ENCODE measurements at regions not wholly inside any gene's neighbourhood (a gene's known extent, or its start where the extent isn't known, plus 50 kb on each side); places are given as distances from the start of the nearest gene placed in this dataset.

DNA sequence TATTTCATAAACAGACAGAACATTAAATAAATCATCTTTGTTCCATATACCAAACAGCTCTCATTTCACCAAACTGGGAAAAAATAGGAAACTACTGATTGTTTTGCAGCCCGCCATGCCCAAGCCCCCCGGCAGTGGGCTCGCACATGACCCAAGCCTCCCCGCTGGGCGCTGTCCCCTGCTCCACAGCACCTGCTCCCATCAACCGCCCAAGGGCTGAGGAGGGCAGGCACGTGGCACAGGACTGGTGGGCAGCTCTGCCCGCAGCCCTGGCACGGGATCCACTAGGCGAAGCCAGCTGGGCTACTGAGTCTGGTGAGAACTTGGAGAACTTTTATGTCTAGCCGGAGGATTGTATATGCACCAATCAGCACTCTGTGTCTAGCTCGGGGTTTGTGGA, 554.8 kb upstream of the CCNG1 start:
- H3K36me3 ChIP-seq (ENCODE audit: insufficient read depth): no peaks in the 10 kb centered on the region; the same call in 1 of the 2 replicates
- TF ChIP-seq, protein P1, sequence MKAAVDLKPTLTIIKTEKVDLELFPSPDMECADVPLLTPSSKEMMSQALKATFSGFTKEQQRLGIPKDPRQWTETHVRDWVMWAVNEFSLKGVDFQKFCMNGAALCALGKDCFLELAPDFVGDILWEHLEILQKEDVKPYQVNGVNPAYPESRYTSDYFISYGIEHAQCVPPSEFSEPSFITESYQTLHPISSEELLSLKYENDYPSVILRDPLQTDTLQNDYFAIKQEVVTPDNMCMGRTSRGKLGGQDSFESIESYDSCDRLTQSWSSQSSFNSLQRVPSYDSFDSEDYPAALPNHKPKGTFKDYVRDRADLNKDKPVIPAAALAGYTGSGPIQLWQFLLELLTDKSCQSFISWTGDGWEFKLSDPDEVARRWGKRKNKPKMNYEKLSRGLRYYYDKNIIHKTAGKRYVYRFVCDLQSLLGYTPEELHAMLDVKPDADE (IDR thresholded peaks at IDR 0.05): no peak
- TF ChIP-seq EZH2 (IDR thresholded peaks at IDR 0.05; ENCODE audit: low read depth, unreplicated experiment) (no peak), POLR2AphosphoS5 (IDR thresholded peaks at IDR 0.05; ENCODE audit: low read depth) (no peak), CTCF (conservative IDR thresholded peaks at IDR 0.05; ENCODE audit: low read depth in 2 of 2) (no peak), EZH2phosphoT487 (IDR thresholded peaks at IDR 0.05; ENCODE audit: unreplicated experiment) (no peak), STAT1 (IDR thresholded peaks at IDR 0.05; ENCODE audit: unreplicated experiment) (no peak), ZNF114 (CRISPR knock-in tag; IDR thresholded peaks at IDR 0.05) (no peak), ZNF331 (CRISPR knock-in tag; IDR thresholded peaks at IDR 0.05; ENCODE audit: low read depth) (no peak), JUNB (IDR thresholded peaks at IDR 0.05; ENCODE audit: unreplicated experiment) (no peak), NANOG (IDR thresholded peaks at IDR 0.05; ENCODE audit: borderline replicate concordance) (no peak), CREB1 (CRISPR knock-in tag; IDR thresholded peaks at IDR 0.05; ENCODE audit: low read depth) (no peak)
- TF ChIP-seq, protein P2, sequence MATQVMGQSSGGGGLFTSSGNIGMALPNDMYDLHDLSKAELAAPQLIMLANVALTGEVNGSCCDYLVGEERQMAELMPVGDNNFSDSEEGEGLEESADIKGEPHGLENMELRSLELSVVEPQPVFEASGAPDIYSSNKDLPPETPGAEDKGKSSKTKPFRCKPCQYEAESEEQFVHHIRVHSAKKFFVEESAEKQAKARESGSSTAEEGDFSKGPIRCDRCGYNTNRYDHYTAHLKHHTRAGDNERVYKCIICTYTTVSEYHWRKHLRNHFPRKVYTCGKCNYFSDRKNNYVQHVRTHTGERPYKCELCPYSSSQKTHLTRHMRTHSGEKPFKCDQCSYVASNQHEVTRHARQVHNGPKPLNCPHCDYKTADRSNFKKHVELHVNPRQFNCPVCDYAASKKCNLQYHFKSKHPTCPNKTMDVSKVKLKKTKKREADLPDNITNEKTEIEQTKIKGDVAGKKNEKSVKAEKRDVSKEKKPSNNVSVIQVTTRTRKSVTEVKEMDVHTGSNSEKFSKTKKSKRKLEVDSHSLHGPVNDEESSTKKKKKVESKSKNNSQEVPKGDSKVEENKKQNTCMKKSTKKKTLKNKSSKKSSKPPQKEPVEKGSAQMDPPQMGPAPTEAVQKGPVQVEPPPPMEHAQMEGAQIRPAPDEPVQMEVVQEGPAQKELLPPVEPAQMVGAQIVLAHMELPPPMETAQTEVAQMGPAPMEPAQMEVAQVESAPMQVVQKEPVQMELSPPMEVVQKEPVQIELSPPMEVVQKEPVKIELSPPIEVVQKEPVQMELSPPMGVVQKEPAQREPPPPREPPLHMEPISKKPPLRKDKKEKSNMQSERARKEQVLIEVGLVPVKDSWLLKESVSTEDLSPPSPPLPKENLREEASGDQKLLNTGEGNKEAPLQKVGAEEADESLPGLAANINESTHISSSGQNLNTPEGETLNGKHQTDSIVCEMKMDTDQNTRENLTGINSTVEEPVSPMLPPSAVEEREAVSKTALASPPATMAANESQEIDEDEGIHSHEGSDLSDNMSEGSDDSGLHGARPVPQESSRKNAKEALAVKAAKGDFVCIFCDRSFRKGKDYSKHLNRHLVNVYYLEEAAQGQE (IDR thresholded peaks at IDR 0.05; ENCODE audit: unreplicated experiment): no peak
- TF ChIP-seq, protein P3, sequence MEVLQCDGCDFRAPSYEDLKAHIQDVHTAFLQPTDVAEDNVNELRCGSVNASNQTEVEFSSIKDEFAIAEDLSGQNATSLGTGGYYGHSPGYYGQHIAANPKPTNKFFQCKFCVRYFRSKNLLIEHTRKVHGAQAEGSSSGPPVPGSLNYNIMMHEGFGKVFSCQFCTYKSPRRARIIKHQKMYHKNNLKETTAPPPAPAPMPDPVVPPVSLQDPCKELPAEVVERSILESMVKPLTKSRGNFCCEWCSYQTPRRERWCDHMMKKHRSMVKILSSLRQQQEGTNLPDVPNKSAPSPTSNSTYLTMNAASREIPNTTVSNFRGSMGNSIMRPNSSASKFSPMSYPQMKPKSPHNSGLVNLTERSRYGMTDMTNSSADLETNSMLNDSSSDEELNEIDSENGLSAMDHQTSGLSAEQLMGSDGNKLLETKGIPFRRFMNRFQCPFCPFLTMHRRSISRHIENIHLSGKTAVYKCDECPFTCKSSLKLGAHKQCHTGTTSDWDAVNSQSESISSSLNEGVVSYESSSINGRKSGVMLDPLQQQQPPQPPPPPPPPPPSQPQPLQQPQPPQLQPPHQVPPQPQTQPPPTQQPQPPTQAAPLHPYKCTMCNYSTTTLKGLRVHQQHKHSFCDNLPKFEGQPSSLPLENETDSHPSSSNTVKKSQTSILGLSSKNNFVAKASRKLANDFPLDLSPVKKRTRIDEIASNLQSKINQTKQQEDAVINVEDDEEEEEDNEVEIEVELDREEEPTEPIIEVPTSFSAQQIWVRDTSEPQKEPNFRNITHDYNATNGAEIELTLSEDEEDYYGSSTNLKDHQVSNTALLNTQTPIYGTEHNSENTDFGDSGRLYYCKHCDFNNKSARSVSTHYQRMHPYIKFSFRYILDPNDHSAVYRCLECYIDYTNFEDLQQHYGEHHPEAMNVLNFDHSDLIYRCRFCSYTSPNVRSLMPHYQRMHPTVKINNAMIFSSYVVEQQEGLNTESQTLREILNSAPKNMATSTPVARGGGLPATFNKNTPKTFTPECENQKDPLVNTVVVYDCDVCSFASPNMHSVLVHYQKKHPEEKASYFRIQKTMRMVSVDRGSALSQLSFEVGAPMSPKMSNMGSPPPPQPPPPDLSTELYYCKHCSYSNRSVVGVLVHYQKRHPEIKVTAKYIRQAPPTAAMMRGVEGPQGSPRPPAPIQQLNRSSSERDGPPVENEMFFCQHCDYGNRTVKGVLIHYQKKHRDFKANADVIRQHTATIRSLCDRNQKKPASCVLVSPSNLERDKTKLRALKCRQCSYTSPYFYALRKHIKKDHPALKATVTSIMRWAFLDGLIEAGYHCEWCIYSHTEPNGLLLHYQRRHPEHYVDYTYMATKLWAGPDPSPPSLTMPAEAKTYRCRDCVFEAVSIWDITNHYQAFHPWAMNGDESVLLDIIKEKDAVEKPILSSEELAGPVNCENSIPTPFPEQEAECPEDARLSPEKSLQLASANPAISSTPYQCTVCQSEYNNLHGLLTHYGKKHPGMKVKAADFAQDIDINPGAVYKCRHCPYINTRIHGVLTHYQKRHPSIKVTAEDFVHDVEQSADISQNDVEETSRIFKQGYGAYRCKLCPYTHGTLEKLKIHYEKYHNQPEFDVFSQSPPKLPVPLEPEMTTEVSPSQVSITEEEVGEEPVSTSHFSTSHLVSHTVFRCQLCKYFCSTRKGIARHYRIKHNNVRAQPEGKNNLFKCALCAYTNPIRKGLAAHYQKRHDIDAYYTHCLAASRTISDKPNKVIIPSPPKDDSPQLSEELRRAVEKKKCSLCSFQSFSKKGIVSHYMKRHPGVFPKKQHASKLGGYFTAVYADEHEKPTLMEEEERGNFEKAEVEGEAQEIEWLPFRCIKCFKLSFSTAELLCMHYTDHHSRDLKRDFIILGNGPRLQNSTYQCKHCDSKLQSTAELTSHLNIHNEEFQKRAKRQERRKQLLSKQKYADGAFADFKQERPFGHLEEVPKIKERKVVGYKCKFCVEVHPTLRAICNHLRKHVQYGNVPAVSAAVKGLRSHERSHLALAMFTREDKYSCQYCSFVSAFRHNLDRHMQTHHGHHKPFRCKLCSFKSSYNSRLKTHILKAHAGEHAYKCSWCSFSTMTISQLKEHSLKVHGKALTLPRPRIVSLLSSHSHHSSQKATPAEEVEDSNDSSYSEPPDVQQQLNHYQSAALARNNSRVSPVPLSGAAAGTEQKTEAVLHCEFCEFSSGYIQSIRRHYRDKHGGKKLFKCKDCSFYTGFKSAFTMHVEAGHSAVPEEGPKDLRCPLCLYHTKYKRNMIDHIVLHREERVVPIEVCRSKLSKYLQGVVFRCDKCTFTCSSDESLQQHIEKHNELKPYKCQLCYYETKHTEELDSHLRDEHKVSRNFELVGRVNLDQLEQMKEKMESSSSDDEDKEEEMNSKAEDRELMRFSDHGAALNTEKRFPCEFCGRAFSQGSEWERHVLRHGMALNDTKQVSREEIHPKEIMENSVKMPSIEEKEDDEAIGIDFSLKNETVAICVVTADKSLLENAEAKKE (CRISPR knock-in tag; IDR thresholded peaks at IDR 0.05): no peak
- Mint-ChIP-seq H3K36me3 (ENCODE audit: low read depth) (peaks cover 19% of the 10 kb centered on the region), H3K27me3 (ENCODE audit: insufficient read depth, low read depth, poor library complexity) (peaks cover 5% of the 10 kb centered on the region), H3K4me1 (peaks cover 5% of the 10 kb centered on the region; the same call in 2 of the 3 replicates), H3K4me3 (no peak overlapping the region), H3K9me3 (peaks cover 44% of the 10 kb centered on the region), H3K27ac (no peak overlapping the region)
- H3K27ac ChIP-seq (ENCODE audit: low read depth): no peak overlapping the region
- no peaks in the 10 kb centered on the region for H3K9me2 ChIP-seq (ENCODE audit: insufficient read depth)
- no peaks in the 10 kb centered on the region for H3F3A ChIP-seq (replicated peaks; ENCODE audit: low read depth)
- no peak overlapping the region for H2AFZ ChIP-seq
- no peak overlapping the region for H3K4me2 ChIP-seq
- no peaks in the 10 kb centered on the region for H3K4me1 ChIP-seq (ENCODE audit: insufficient read depth)
- ATAC-seq: no peak
- no peaks in the 10 kb centered on the region for H3K27me3 ChIP-seq (ENCODE audit: insufficient read depth)
- no peaks in the 10 kb centered on the region for H3K79me2 ChIP-seq (replicated peaks; ENCODE audit: insufficient read depth)
- DNase-seq (ENCODE audit: low spot score): no peak
- no peak overlapping the region for H3K4me3 ChIP-seq
- H4K20me1 ChIP-seq (replicated peaks; ENCODE audit: insufficient read depth): no peaks in the 10 kb centered on the region

Data from GM23338 (cell line).